ENCODE measurements at regions not wholly inside any gene's neighbourhood (a gene's known extent, or its start where the extent isn't known, plus 50 kb on each side); places are given as distances from the start of the nearest gene placed in this dataset.
"Not testable (repeated sequence)": the region's sequence is repeated elsewhere in the genome, so short reads cannot be mapped to it uniquely, and the experiment has no call there.

- DNase-seq (ENCODE audit: low read depth) = not testable (repeated sequence)
These were observed 54.4 kb upstream of the MUCL1 start for GRCh38 chr12:54799966-54800365.

- DNase-seq (ENCODE audit: low read depth) = no peak
These were observed 55.7 kb upstream of the MUCL1 start for GRCh38 chr12:54798651-54799050.

GRCh38 chr12:54796991-54797390 is 57.3 kb upstream of the MUCL1 start:
- no peak for DNase-seq (ENCODE audit: low read depth)

GRCh38 chr12:54795644-54796043 is 58.7 kb upstream of the MUCL1 start:
- no peak for DNase-seq (ENCODE audit: low read depth)

GRCh38 chr12:54786081-54786480 is 68.2 kb upstream of the MUCL1 start:
- DNase-seq (ENCODE audit: low read depth) = no peak

- DNase-seq (ENCODE audit: low read depth) = no peak
These were observed 70.2 kb upstream of the MUCL1 start for GRCh38 chr12:54784115-54784514.

- DNase-seq (ENCODE audit: low read depth) = not testable (repeated sequence)
These were observed 77.3 kb upstream of the MUCL1 start for GRCh38 chr12:54777031-54777430.

GRCh38 chr12:54773593-54773992 is 80.7 kb upstream of the MUCL1 start:
- no peak for DNase-seq (ENCODE audit: low read depth)

- DNase-seq (ENCODE audit: low read depth) = no peak
These were observed 88.7 kb upstream of the MUCL1 start for GRCh38 chr12:54765652-54766051.

- DNase-seq (ENCODE audit: low read depth) = no peak
These were observed 91.9 kb upstream of the MUCL1 start for GRCh38 chr12:54762390-54762789.

- no peak for DNase-seq (ENCODE audit: low read depth)
These were observed 94.6 kb upstream of the MUCL1 start for GRCh38 chr12:54759751-54760150.

GRCh38 chr12:54751493-54751892 is 102.8 kb upstream of the MUCL1 start:
- DNase-seq (ENCODE audit: low read depth) = no peak

GRCh38 chr12:54749191-54749818 is 101.1 kb upstream of the DCD start:
- DNase-seq (ENCODE audit: low read depth) = peak; percentile 27

- no peak for DNase-seq (ENCODE audit: low read depth)
These were observed 96.4 kb upstream of the DCD start for GRCh38 chr12:54744590-54744989.

GRCh38 chr12:54740882-54741281 is 92.7 kb upstream of the DCD start:
- no peak for DNase-seq (ENCODE audit: low read depth)

- DNase-seq (ENCODE audit: low read depth) = no peak
These were observed 88.4 kb upstream of the DCD start for GRCh38 chr12:54736549-54736948.

- DNase-seq (ENCODE audit: low read depth) = no peak
These were observed 86.2 kb upstream of the DCD start for GRCh38 chr12:54734196-54734950.

- no peak for DNase-seq (ENCODE audit: low read depth)
These were observed 77.2 kb upstream of the DCD start for GRCh38 chr12:54725233-54725843.

GRCh38 chr12:54723379-54724256 is 75.5 kb upstream of the DCD start:
- DNase-seq (ENCODE audit: low read depth) = no peak

GRCh38 chr12:54721312-54721711 is 73.1 kb upstream of the DCD start:
- DNase-seq (ENCODE audit: low read depth) = no peak

- DNase-seq (ENCODE audit: low read depth) = no peak
These were observed 71.5 kb upstream of the DCD start for GRCh38 chr12:54719691-54720090.

GRCh38 chr12:54716261-54716660 is 68.1 kb upstream of the DCD start:
- no peak for DNase-seq (ENCODE audit: low read depth)

Measured in stimulated activated CD8-positive, alpha-beta memory T cell treated with anti-CD3 and anti-CD28 coated beads, Interleukin-12 subunit alpha, Interleukin-12 subunit beta, amount 100 ng/mL, for 1 hour (primary cell).